NCI-H2029 (cell line): ENCODE measurements at regions not wholly inside any gene's neighbourhood (a gene's known extent, or its start where the extent isn't known, plus 50 kb on each side); places are given as distances from the start of the nearest gene placed in this dataset.

Experiments
- DNase-seq: peaks from one replicate; lab custom pipeline; 2025; lab: John Stamatoyannopoulos, UW

DNA sequence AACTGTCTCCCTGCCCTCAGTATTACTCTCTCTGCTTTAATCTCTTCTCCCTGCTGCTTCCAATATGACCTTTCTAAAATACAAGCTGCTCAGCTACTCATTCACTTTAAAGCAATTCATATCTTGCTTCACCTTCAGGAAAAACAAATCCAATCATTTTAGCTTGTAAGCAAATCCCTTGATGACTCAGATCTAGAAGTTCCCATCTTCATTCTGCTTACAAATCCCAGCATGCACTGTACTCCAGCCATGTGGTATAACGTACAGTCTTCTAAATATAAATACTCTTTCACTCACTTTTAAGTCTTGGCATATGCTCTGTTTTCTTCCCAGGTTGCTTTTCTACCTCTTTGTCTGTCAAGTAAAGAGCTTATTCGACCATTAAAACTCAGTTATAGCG is 1009.1 kb upstream of the SEMA6D start:
- no peak for DNase-seq

DNA sequence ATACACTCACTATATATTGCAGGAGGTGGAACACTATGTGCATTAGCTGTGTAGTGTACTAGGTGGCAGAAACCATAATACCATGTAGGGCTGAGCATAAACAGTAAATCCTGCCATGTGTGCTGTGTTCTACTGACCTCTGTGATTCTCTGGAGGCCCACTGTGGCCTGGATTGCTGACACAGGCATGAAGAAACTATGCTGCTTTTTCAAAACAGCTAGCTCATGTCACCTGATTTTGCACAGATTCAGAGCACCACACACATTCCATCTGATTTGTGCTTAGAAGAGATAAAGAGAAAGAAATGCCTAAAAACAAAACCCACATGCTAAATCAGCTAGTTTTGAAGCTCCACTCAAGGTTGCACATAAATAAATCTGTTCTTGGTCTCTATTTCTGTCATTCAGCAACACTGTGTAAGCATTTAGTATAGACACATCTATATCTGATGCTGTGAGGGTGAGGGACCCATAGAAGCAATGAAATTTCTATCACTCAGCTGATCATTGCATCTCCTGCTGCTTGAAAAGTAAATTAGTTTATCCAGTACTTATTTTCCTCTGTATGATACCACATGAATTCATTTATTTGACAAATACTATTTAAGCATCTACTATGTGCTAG is 1007.7 kb upstream of the SEMA6D start:
- DNase-seq: no peak

DNA sequence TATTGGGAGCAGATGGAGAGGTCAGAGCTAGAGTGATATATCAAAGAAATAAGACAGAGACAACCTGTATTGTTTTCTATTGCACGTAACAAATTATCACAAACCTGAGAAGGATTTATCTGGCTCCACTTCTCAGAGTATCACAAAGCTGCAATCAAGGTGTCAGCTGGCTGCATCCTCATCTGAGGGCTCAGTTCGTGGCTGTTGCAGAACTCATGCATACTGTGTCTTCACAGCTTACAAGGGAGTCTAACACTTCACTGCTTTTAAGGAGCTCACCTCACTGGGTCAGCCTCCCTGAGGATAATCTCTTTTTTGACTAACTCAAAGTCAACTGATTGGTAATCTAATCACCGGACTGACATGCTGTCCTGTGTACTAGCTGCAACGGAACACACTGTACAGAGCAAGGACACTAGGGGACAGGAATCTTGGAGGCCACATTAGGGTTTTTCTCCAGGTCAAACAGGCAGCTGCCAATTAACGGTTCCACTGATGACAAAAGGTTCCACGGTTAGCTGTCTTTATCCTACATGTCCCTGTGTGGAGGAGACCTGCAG is 1006.8 kb upstream of the SEMA6D start:
- DNase-seq: no peak

DNA sequence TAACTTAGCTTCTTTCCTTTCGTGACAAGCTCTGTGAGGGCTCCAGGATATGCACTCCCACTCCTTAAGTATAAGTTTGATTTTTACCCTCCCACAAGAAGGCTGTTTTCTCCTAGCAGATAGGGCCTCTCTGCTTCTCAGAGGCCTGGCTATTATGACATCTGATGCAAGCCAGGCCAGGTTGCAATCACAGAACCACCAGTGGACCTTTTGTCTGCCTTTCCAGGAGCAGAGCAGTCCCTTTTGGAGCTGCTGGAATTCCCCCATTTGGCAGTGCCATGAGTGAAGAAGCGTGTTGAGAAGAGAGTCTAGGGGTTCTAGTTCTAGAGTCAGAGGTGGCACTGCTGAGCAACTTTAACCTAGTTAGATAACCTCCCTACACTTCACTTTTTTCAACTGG is 1004.3 kb upstream of the SEMA6D start:
- DNase-seq: no peak

DNA sequence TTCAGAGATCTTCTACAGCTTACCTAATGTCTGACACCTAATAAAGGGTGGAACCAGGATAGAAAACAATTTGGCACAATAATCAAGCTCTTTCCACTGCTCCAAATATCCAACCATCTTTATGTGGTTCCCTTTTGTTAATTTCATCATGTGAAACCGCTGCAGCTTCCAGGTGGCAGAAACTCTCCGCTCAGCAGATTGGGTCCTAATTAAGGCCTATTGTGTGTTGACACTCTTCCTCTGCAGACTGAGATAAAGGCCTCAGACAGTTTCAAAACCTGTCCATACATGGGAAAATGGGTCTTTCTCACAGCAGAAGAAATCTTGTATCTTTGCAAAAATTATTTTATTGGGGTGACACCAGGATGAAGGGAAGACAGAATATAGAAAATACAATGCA is 1002.4 kb upstream of the SEMA6D start:
- DNase-seq: no peak

DNA sequence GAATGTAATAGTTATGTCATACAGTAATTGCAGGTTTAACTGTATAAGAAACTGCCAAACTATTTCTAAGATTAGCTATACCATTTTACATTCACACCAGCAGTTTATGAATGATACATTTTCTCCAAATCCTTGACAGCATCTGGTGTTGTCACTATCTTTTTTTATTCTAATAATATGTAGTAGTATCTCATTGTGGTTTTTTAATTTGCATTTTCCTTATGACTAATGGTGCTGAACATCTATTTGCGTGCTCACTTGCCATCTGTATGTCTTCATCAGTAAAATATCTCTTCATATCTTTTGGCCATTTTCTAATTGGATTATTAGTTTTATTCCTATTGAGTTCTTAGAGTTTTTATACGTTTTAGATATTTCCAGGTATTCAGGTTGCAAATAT is 994.0 kb upstream of the SEMA6D start:
- DNase-seq: no peak

DNA sequence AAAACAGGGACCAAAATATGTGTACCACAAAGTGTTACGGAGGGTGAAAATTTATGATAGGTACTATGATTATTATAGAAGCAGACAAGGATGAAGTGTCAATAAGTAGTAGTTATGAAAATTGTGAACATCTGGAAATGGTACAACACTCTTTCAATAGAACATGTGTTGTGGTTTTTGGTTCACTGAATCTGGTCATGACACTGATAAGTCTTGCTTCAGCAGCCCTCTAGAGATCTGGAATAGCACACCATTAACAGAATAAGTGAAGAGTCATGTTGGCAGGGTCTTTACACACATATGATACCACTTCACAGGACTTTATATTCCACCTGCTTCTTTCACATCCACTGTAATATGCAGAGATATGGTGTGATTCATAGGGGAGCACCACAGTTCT is 985.2 kb upstream of the SEMA6D start:
- no peak for DNase-seq

DNA sequence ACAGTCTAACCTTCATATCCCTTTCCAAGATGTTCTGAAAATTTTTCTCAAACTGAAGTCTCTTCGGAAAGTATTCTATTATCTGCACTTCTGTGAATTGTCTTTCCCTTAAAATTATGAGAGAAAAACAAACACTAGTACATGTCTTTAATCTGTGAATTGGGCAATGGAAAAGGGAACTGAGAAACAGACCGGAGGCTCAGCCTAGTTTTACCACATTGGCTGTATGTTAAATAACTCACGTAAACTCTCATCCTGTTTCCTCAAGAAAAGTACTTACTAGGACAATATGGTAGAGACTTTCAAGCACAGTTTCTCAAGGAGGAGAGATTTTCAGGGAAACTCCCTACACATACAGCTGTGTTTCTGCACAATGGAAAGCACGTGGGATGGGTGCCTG is 982.2 kb upstream of the SEMA6D start:
- no peak for DNase-seq

DNA sequence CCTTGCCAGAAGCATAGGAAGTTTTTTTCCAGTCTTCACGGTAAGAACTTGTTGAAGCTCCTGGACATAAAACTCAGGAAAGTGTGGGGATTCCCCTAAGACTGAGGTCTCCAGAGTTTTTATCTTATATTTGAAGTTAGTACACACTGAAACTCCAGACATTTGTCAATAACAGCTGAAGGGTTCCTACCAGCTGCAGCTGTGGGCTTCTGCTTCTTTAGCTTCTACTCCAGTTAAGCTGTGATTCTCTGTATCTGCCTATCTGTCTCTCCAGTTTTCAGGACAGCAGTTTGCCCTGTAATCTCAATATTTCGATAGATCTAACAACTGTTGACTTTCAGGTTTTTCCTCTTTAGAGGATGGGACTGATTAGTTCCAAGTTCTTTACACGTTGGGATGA is 966.0 kb upstream of the SEMA6D start:
- no peak for DNase-seq

DNA sequence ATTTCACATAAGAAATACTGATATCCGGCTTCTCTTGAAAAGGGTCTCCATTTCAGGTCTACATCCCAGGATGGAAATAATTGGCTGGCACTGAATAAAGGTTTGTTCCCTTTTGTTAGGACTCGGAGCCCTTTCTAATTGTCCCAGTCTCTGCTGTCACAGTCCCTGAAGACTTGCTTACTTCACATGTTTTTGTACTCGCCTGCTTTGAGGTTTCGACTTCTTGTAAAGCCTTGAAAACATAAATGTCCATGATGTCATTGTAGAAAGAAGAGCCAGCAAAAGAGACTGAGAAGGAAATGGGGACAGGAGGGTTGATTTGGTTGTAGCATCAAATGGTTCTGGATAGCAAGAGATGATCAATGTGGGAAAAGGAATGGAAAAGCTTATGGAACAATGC is 963.4 kb upstream of the SEMA6D start:
- DNase-seq: no peak

DNA sequence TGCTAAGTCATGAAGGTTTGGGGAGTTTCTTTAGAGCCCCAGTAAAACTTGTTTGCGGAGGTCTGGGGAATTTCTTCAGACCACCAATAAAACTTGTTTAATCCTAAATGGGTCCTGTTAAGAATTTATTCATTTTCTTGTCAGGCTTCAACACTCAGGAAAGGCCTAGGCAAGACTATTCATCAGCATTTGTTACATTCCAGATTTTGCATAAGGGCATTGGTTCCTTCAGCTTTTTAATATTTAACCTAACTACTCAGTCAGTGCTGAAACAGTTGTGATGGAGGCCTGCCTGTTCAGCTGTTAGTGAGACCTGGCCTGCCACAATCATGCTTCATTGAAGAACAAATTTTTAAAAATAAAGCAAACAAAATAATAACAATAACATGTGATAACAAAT is 954.2 kb upstream of the SEMA6D start:
- DNase-seq: no peak

DNA sequence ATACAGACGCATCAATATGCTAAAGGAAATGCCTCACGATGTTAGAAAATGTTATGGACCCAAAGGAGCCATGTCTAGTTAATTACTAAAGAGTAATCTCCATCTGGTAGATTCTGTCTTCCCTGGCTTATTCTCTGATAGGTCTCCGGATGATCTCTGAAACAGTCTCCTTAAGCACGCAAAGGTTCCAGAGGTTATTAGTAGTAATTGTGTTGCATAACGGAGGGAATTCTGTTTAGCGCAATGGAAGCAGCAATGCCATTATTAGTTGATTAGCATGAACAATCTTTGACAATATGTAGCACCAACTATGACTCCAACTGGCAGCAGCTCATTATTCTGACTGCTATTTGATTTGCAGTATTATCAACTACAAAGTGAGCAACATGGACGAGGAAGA is 952.5 kb upstream of the SEMA6D start:
- DNase-seq: no peak

DNA sequence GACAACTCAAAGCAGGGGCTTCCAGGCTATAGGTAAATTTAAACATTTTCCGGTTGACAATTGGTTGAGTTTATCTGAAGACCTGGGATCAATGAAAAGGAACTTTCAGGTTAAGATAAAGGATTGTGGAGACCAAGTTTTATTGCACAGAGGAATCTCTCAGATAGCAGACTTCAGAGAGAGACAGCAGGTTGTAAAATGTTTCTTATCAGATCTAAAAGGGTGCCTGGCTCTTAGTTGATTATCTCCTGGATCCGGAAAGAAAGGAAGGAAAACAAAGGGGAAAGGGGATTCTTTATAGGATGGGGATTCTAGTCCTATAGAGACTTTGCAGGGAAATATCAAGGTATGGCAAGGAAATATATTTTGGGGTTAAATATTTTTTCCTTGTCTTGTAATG is 951.3 kb upstream of the SEMA6D start:
- DNase-seq: no peak

DNA sequence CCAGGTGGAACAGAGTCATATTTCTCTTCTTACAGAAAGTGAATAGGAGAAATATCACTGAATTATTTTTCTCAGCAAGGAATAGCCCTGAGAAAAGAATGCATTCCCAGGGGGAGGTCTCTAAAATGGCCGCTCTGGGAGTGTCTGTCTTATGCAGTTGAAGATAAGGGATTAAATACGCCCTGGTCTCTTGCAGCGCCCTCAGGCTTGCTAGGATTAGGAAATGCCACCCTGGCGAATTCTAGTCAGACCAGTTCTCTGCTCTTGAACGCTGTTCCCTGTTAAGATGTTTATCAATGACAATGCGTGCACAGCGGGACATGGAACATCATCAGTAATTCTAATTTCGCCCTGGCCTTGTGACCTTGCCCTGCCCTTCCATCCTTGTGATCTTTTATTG is 949.0 kb upstream of the SEMA6D start:
- no peak for DNase-seq

DNA sequence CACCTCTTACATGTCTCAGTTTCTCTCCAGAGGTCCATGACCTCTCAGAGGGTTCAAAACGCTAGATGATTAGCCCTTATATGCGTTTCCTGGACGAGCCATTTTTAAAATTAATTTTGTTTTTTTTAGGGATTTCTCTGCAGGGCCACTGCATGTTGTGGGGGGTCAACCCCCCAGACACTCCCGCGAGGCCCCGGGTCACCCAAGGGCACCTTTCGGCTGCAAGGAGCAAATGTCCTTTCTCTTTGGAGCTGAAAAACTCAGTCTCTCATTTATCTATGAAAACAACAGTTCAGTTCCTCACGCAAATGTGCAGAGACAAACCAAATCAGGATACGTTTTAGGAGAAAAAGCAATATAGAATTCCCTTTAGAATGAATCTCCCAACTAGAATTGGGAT is 944.3 kb upstream of the SEMA6D start:
- no peak for DNase-seq

DNA sequence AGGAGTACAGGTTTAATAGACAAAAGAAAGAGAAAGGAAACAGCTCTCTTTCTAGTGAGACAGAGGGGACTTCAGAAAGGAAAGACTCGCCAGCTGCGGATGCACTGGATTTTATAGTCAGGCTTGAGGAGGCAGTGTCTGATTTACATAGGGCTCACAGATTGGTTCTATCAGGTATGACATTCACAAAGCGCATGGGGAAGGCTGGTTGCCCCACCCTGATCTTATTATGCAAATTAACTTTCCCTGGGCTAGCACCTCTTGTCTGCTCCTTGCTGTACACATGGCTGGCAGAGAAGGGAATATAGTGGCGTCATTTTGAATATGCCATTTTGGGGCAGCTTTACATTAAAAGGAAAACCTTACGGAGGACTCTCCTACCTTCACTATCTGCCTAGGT is 938.4 kb upstream of the SEMA6D start:
- DNase-seq: peak; percentile 5

DNA sequence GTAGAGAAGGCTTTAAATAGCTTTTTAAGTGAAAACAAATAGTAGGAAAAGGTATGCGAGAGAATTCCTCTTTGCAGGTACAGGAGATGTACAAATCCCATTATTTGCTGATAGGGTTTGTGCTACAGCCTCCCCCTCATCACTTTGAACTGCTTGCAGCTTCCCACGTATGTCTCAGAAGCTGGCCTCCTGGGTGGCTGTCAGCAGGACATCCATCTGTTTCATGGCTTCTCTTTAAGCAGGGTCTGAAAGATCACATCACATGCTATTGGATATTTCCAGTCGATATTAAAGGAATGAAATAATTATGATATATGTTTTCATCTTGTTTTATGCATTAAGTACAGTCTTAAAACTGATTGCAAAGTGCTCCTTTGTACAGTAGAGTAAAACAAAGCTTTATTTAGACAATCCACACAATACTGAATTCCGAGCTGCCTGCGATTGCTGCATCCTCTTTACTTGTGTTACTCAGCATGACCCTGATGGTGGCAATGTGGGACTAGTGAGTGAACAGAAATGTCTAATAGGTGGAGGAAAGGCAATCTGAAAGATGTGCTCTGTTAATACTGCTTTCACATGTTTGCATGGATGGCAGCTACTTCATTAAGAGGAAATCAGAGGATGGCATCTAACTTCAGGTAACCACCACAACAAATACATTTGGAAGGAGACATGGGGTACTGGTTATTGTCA is 930.6 kb upstream of the SEMA6D start:
- DNase-seq: no peak

DNA sequence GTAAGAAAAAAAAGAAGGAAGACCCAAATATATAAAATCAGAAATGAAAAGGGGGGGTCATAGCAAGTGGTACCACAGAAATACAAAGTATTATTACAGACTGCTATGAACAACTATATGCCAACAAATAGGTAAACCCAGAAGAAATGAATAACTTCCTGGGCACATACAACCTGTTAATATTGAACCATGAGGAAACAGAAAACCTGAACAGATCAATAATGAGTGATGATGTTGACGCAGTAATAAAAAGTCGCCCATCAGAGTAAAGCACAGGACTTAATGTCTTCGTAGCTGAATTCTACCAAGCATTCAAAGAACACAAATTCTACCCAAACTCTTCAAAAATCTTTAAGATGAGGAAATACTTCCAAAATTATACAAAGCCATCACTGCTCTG is 921.6 kb upstream of the SEMA6D start:
- DNase-seq: no peak

DNA sequence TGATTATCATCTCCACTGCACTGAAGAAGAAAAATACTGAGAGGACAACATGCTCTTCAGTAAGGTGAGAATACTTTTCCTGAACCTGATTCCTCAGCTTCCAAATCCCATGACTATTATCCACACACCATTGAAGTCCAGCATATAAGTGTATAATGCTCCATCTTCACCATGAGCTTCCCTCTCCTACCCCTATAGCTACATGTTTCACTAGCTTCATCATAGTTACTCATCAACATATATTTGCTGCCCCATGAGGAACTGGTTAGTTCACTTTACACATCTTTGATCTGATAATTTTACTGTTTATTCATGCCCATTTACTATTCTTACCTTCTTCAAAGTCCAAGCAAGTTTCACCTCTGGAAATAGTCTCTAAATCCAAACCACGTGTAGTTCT is 908.5 kb upstream of the SEMA6D start:
- DNase-seq: no peak

DNA sequence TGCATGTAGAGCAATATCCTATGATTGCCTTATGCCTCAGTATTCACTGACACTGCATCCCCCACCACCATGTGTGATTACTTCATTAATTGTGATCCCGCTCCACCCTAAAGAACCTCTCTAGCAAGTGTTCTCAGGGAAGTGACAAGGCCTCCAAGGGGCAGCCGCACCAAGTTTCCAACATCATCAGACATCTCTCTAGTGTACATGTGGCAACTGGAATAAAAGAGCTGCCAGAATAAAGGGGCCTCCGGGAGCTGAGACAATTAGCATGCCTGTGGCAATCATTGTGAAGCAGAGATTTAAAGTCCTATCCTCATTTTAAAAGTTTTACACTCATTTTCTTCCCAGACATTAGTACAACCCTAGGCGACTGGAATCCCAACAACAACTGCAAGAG is 902.1 kb upstream of the SEMA6D start:
- DNase-seq: no peak

DNA sequence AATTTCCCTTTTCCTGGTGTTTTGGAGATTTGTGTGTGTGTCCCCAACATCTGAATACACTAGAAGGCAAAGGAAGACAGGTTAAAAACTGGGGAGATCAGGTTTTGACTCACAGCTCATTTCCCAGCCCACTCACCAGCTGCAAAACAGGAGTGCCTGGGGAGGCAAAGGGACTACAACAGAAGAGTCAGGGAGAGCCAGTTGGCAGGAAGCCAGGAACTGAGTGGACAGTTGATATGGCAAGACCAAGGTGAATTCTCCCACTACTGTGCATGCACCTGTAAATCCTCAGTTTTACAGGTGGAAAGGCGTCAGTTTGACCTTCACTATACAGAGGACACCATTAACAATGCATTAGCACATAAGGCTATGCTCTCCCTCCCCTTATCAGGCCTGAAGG is 901.5 kb upstream of the SEMA6D start:
- DNase-seq: peak; percentile 35

DNA sequence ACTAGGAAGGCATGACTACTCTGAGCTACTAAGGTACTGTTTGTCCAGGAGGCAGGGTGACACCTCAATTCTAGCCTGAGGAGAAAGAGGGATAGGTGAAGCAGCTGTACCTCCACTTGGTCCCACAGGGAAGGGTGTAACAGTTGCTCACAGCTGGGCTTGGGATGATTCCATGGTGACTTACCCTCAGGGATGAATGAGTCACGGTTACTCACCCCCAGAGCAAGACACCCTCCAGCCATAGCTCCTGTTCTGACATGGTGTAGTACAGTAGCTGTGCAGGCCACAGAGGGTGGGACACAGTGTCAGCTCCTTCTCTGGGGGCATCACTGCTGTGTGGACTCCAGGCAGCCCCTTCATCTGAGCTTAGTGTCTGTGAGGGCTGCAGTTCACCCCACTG is 868.6 kb upstream of the SEMA6D start:
- DNase-seq: no peak

DNA sequence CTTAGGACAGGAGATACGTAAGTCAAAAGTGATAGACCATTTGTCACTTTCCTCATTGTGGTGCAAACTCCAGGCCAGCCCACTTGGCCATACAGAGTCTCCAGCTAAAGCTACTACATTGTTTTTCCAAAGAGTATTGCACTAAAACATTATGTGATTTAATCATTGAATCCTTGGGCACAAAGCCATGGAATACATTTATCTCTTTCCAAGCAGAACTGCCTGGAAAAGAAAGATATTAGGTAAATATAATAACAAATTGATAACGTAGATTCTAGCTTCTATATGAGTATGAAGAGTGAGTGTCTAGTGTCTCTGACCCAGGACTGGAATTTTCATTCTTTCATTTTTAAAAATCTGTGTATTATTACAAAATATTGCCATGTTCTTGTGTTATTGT is 863.7 kb upstream of the SEMA6D start:
- DNase-seq: no peak

DNA sequence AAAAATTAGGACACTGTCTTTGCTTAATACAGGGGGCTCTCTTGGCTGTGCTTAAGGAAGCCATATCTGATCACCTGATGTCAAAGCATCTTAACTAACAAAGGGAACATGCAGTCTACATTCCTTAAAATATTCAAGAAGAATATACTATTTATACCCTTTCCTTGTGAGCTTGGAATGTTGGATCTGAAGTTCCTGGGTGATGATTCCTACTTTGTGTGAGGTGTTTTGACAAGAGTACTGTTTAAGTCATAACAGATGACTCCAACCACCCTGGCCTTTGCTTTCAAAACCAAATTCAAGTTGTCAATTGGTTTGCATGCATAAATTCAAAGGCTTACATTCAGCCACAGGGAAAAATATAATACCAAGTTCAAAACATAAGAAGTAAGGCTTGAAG is 862.7 kb upstream of the SEMA6D start:
- DNase-seq: no peak
